ENCODE measurements at regions not wholly inside any gene's neighbourhood (a gene's known extent, or its start where the extent isn't known, plus 50 kb on each side); places are given as distances from the start of the nearest gene placed in this dataset.

DNA sequence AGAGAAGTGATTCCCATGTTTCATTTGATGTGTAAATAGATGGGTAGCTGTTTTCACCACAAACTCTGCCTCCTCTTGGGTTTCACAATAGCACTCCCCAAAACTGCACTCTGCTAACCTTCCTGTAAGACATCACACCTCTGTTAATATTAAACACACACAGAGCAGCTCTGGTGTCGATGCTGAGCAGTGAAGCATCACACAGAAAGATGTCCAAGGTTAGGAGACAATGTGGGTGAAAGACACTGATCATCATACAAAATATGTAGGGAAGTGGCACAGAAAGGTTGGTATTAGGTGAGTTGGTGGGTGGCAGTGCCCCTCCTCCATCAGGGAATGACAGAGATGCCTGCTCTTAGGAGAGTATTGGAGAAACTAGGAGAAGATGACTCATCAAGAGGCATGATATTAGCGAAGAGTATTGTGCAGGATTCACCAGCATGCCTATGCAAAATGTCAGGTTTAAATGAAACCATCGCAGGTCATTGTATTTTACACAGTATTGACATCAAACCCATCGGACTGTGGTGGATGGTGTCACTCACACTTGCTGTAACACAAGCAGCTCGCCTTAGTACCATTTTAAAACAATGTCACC lies 199.7 kb downstream of the TBXT start:
- TF ChIP-seq EZH2 (IDR thresholded peaks at IDR 0.05; ENCODE audit: insufficient read depth, poor library complexity, severe bottlenecking) = no peak
- no peak for TF ChIP-seq EZH2phosphoT487 (IDR thresholded peaks at IDR 0.05; ENCODE audit: insufficient read depth, low read depth)
